GM21576 (cell line): ENCODE measurements at regions not wholly inside any gene's neighbourhood (a gene's known extent, or its start where the extent isn't known, plus 50 kb on each side); places are given as distances from the start of the nearest gene placed in this dataset.

ENCODE experiments used
- ATAC-seq: cut with Tn5 transposase; IDR thresholded peaks from one replicate; pipeline ENCODE4 v1.9.1; 2021; ENCODE audit warnings: mild to moderate bottlenecking, moderate library complexity; ENCODE audit not compliant: unreplicated experiment

DNA sequence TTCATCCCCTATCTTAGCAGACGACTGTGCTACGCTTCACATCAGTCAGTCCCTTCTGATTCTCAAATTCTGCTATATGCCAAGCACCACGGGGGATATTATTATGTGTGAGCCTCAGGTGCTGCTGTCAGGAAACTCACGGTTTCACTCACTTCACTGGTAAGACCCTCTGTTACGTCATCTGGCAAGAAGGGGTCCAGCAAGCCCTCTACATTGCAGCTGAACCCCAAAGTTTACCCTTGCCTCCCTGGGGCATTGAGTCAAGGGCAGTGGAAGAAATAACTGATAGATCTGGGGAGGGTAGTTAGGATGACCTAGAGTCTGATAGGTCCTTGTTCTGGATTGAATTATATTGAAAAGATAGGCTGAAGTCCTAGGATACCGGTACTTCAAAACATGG lies 237.4 kb downstream of the RRAGC start:
- ATAC-seq: no peak

DNA sequence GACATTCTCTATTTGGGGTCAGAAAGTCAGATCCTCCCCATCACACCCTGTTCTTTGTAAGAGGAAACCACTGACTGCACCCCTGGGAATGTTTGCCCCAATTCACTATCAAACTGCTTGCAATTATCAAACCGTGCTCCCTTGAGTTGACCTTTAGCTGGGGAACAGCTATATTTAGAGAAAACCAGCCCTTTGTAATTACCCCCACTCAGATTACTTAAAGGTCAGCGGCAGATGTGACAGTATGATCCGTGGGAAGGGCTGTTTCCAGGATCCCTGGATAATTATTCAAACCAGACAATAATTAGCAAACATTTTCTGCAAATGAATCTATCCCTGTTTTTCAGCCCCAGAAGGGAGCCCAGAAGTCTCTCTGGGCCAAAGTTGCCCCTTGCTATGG lies 242.7 kb downstream of the RRAGC start:
- no peak for ATAC-seq

DNA sequence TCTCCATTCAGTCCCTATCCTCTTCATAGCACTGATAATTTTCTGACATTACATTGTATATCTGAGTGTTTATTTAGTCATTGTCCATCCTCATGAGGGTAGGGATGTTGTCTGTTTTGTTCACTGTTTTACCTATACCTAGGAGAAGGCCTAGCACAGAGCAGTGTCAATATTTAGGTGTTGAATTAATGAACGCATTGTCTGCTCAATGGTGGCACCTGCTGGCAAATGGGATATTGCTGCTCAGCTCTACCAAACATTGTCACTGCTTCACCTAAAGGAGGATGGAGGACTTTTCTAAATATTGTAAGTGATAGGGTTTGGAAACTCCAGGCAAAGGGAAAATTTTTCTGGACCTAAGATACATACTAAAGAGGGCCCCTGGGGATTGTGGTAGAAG lies 243.9 kb downstream of the RRAGC start:
- no peak for ATAC-seq

DNA sequence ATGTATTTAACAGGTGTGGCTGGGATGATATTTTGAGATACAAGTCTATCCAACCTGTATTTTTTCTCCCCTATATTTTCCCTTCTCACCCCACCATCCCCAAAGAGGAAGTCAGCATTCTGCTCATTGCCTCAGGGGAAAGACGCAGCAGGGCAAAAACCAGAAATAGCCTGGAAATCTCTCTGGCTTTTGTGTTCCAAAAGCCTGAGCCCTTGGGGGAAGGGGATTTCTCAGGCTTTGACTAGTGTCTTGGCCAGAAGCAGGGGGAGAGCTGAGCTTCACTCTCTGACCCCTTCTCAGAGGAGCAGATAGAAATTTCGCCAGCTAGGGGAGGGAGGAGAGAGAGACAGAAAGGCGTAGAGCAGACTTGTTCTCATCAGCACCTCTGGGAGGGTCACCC lies 244.7 kb downstream of the RRAGC start:
- no peak for ATAC-seq

DNA sequence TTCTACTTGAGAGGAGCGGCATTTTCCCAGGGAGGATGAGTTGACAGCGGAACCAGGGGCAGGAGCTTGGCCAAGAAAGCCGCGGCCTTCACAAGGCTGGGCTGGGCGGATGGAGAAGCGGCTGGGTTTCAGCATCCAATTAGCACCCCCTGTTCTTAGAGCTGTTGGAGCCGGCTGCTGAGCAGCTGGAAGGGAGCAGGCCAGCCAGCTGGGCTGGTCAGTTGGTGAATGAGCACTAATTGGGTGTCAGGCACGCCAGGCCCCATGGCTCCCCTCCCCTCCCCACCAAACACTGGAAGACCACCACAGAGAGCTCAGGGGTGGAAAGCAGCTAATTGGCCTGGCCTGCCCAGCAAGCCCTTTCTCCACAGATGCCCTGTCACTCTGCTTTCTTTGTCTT lies 245.6 kb downstream of the RRAGC start:
- no peak for ATAC-seq

DNA sequence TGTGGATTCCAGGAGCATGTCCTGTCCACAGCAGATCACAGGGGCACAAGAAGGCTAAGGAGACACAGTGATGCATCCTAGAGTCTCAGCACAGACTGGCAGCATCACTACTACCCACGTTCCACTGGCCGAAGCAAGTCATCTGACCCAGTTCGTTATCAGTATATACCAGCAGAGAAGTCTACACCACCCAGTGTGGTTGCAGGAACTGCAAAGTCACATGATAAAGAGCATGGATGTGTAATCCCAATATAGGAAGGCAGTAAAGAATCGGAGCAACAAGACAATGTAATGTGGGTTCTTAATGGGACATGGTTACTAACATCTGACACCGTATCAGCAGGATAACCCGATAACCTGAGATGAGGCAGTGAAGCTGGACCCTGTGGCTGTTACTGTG lies 246.6 kb downstream of the RRAGC start:
- ATAC-seq: no peak

DNA sequence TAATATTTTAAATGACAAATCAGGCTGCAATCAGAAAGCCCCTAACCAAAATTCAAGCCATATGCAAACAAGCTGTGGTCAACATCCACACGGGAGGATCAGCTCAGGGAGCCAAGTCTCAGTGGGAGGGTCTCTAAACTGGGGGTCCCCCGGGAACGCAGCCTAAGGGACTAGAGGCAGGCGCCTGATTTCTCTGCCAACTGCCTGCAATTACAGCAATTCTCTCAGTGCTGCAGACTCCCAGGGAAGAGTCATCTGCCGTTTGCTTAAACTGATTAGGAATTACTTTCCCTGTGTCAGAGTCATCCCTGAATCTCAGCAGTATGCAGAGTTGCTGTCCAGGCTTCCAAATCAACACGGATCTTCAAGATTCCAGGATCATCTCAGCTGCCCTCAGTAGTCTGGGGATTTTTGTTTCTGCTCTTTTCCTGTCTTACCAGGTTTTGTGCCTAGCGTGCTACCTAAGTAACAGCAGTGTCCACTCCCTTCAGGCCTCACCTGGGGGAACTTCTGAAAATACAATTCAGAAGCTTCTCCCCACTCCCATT lies 247.8 kb downstream of the RRAGC start:
- no peak for ATAC-seq

DNA sequence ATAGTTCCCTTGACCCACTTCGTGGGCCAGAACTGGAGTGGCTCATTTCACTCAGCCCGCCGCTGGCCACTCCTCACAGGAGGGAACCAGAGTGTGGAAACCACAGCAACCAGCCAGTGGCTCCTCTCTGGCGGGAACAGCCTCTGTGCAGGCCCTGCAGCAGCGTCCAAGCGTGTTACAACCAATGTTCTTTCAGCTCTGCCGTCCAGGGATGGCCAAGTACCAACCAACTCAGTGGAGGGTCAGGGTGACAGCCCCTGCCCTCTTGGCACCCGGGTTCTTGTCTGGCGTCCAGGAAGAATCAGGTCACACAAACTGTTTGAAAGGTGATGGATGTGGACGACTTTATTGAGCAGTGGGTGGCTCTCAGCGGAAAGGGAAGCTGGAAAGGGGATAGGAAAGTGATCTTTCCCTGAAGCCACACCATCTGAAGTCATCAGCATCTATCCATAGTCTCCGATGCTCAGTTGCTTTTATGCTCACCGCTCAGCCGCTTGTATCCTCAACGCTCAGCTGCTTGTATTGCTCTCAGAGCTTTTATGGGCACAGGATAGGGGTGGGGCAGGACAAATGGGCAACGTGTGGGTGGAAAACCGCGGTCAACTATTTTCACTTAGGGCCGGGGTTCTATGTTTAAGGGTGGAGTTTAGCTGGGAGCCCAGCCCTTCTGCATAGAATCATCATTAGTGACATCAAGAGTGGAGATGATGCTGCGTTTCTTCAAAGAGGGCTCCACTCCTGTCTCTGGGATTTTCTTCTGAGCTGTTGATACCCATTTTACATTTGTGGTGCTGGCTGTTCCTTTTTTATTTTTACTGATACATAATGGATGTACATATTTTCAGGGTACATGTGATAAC lies 250.2 kb downstream of the RRAGC start:
- ATAC-seq: no peak

DNA sequence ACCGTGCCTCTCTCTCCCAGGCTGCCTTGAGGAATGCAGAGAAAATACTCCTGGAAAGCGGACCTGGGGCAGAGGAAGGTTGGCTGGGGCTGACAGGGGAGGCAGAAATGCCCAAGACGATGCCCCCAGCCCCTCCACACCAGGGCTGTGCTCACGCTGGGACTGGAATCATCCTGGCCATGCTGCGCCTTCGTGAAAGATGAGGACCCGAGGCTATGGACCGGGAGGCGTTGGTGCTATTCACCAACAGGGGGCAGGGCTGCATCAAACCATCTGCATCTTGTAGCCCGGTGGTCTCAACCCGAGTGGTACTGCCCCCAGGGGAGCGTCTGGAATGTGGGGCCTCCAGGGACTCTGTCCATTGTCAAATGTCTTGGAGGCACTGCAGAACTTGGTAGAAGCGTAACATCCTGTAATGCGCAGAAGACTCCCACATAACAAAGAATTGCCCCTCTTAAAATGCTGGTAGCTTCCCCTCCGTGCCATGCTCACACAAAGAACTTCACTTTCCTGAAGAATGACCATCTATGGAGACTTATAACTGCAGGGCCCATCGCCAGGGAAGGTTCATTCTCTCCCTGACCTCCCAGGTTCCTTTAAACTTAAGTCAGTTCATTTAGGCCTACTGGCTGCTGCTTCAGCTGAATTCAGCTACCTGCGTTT lies 251.2 kb downstream of the RRAGC start:
- no peak for ATAC-seq

DNA sequence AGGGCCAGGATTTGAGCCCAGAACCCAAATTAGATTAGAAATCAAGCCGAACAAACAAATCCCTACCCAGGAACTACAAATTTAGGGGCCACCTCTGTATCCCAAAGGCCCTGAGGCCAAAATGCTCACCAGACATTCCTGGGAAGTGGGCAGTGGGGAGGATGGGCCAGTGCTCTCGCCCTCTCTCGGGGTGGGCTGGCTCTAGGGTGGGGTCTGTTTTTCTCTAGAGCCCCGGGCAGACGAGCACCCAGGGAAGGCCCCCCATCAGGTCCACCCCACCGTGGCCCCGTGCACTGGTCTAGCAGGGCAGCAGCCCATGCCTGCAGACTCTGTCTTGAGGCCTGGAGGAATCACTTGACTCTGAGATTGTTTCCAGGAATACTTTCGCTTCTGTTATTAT lies 252.0 kb downstream of the RRAGC start:
- no peak for ATAC-seq

DNA sequence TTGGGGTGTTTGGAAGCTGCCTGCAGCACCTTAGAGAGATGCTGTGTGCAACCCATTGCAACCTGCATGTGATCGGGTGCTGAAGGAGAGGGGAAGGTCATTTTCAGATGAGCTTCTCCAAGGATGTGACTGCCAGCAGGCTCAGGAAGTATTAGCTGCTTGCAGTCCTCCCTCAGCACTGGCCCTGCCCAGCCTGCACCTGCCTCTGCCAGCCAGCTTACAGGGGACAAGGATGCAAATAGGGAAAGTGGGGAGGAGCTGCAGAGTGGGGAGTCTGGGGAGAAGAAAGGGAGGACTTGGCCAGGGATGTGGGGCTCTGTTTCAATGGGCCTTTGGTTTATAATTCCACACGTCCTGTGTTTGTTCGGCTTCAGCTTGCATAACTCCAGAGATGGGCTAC lies 254.5 kb downstream of the RRAGC start:
- ATAC-seq: no peak

DNA sequence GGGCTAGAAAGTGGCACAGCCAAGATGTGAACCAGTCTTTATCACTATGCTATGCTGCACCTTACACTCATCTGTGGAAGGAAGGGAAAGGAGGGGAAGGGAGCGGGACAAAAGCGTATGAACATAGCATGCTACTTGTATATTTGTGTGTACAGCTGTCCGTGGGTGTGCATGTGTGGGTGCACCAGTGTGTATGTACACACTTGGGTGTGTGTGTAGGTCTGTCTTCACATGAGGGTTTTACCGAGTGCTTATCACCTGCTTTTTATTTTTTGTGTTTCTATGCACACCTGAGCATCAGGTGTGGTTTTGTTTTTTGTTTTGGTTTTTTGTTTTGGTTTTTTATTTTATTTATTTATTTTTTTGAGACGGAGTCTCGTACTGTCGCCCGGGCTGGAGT lies 255.7 kb downstream of the RRAGC start:
- ATAC-seq: no peak

DNA sequence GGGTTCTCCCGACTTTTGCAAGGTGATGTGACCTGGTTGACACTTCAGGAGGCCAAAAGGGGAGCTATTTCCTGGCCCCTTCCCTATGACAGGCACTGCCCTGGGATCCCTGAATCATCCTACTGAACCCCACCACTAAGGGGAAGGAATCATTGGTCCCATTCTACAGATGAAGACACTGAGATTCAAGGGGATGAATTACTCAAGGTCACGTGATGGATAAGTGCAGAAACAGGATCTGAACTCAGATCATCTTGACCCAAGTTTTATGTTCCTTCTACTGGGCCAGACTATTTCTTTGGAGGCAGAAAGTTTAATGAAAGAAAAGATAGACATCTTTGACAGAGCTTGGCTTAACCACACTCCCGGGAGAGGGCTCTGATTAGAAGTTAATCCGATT lies 258.7 kb downstream of the RRAGC start:
- ATAC-seq: no peak

DNA sequence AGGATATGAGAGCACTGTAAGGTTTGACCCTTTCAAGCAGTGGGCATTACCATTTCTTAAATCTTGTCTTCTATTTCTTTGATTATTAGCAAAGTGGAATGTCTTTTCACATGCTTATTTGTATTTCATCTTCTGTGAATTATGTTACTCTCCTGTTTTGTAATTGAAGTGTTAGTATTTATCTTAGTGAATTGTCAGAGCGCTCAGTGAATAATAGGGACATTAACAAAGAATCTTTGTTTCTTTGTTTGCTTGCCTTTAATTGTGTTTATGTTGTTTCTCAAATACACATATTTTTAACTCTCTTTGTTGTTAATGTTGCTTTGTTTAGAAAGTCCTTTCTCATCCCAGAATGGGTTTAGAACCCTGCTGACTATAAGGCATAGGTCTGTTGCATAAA lies 259.3 kb downstream of the RRAGC start:
- no peak for ATAC-seq

DNA sequence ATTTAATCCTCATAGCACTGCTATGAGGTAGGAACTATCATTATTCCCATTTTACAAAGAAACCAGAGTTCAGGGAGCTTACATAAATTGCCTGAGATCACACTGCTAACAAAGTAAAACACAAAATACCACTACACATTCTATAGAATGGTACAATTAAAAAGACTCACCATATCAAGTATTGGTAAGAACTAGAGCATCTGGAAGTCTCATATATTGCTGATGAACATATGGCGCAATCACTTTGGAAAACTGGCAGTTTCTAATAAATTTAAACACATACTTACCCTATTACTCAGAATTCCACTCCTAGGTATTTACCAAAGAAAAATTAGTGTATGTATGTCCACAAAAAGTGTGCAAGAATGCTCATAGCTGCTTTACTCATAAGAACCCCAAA lies 261.5 kb downstream of the RRAGC start:
- ATAC-seq: no peak

DNA sequence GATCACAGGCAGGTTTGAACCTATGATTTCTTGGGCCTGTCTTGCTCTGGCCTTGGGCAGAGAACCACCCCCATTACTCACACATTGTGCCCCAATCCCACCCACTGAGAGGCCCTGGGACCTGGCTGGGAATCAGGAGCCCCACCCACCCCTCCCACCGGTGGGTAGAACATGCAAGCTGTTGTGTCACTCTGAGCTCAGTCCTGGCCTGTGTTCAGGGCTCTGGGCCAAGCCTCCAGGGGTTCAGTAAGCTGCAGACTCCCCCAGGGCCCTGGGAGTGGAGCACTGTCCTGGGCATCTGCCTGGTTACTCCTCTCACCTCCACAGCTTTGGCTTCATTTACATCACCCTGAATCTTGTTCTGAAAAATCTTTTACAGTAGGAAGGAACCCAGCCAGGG lies 270.5 kb downstream of the RRAGC start:
- ATAC-seq: no peak

DNA sequence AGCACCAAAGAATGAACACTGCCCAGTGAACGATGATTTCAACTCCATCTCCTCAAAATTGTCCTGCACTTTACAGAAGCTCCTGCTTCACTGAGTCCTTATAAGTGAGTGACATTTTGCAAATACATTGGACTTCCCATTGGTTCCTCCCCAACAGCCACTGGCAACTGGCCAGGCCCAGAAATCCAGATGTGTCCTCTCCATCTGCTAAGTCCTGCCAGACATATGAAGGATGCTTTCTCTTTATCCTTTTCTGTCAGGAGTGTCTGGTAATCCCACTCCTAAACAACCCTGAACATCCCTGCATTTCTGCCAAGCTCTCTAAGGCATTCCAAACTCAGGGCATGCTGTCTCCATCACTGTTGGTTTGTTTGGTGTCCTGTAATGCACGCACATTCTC lies 271.8 kb downstream of the RRAGC start:
- ATAC-seq: no peak

DNA sequence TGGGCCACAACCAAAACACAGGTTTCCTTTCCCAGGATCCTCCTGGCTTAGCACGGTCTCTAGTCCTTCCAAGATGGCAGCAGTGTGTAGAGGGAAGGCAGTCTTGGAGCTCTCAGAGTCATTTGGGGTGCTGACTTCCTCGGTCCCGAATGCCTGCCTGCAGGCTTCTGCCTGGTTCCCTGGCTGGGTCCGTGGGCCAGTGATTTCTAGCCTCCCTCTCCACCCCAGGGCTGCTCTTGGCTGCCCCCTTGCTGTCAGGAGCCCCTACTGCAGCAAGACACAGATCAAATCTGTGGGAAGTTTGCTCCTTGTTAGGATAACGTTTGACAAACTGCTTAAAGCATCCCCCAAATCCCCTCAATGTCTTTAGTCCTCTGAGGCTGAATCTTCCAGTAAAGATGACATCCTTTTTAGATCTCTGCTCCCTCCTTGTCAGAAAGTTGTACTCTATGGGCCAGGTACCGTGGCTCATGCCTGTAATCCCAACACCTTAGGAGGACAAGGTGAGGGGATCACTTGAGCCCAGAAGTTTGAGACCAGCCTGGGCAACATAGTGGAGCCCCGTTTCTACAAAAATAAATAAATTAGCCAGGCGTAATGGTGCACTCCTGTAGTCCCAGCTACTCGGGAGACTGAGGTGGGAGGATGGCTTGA lies 272.5 kb downstream of the RRAGC start:
- no peak for ATAC-seq

DNA sequence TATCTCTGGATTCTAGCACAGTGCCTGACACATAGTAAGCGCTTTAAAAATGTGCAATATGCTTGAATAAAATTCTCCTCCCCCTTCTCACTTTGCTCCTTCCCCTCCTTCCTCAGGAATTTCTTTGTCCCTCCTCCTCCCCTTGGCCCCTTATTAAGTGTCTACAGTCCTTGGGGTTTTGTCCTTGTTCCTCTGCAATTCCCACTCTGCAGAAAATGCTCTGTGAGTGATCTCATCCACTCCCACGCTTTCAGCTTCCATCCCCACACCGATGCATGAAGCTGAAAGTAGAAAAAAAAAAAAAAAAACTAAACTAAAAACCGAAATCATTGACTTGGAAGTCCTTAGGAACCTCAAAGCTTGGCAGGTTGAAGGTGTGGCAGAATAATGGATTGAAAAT lies 273.6 kb downstream of the RRAGC start:
- no peak for ATAC-seq

DNA sequence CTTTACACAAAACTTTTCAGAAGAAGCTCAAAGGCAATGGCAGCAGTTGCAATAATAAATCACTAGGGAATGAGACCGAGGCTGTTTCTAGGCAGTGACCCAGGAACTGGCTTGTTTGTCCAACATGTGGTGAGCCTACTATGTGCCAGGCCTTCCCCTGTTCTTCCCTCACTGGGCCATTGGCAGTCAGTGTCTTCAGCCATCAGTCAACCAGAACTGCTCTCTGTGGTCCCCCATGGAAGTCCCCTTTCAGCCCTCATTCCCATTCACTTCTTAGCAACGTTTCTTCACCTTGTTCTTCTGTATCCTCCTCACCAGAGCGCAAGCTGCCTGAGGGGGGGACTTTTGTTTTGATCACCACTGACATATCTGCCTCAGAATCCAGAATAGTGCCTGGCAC lies 274.1 kb downstream of the RRAGC start:
- ATAC-seq: no peak

DNA sequence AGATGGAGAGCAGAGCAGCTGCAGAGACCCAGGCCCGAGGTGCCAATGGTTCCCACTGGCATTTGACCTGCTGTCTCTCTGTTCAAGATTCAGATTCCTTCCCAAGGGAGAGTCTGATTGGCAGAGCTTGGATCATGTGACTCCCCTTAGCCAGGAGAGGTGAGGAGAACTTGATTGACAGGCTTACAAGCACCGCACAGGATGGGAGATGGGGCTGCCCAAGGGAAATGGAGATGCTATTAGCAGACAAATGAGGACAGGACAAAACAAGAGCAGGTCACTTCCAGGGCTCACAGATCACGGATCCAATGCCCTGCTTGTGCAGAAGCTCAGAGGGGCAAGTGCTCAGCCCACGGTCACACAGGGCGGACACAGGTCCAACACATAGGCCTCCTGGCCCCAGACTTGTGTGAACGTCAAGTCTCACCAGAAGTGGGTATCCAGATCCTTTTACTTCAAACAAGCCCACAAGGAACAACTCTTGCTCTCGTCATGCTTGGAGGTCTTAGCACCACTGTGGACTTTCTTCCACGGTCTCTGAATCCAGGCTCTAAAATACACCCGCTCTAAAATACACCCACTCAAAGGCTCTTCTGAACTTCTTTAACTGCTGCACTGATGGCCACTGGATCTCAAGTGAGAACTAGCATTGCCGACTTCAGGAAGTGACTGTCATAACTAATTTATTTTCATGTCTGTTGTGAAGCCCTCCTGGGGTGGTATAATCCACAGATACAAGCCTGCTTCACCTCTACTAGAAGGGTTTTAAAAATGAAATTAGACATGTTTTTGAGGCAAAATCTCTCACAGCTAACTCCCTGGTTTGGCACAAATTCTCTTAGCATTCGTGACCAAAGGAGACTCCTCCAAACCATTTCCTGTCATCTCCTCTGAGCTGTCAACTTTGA lies 274.9 kb downstream of the RRAGC start:
- ATAC-seq: no peak
